ENCODE measurements at regions not wholly inside any gene's neighbourhood (a gene's known extent, or its start where the extent isn't known, plus 50 kb on each side); places are given as distances from the start of the nearest gene placed in this dataset.
"Not testable (repeated sequence)": the region's sequence is repeated elsewhere in the genome, so short reads cannot be mapped to it uniquely, and the experiment has no call there.

- no peaks in the 10 kb centered on the region for H3K9me3 ChIP-seq
- H3K4me3 ChIP-seq (ENCODE audit: low read depth, low read length) = no peak overlapping the region
- no peak for DNase-seq
- intact Hi-C loops (cut with micrococcal nuclease; ENCODE audit: unreplicated experiment) = no loop called here
- H3K36me3 ChIP-seq (ENCODE audit: control insufficient read depth, insufficient read depth, low read length) = no peaks in the 10 kb centered on the region
- Mint-ChIP-seq H3K27ac (ENCODE audit: unreplicated experiment) (no peak overlapping the region), H3K9me3 (ENCODE audit: unreplicated experiment) (no peaks in the 10 kb centered on the region), H3K36me3 (ENCODE audit: insufficient read depth, unreplicated experiment) (no peaks in the 10 kb centered on the region), H3K4me1 (ENCODE audit: low read depth, unreplicated experiment) (no peaks in the 10 kb centered on the region), H3K4me3 (ENCODE audit: unreplicated experiment) (no peak overlapping the region), H3K27me3 (ENCODE audit: insufficient read depth, unreplicated experiment) (no peaks in the 10 kb centered on the region)
- H3K4me1 ChIP-seq = no peaks in the 10 kb centered on the region
- no peaks in the 10 kb centered on the region for H3K27me3 ChIP-seq (replicated peaks; ENCODE audit: control insufficient read depth, insufficient read depth, low read length)
- no peak for TF ChIP-seq CTCF (IDR thresholded peaks at IDR 0.05; ENCODE audit: insufficient read depth in 1 of 2, low read depth in 1 of 2, low read length in 1 of 2, severe bottlenecking in 1 of 2, unreplicated experiment in 1 of 2)
- BruUV-seq (replicated peaks) = no TSS peak
- ChIA-PET CTCF (no interaction called here), POLR2A (no interaction called here)
These were observed 89.7 kb upstream of the PARP8 start for GRCh38 chr5:50576686-50577256.

GRCh38 chr5:50580506-50580905 is 85.9 kb upstream of the PARP8 start:
- Mint-ChIP-seq H3K4me3 (ENCODE audit: unreplicated experiment) (no peak overlapping the region), H3K27me3 (ENCODE audit: insufficient read depth, unreplicated experiment) (no peaks in the 10 kb centered on the region), H3K36me3 (ENCODE audit: insufficient read depth, unreplicated experiment) (no peaks in the 10 kb centered on the region), H3K27ac (ENCODE audit: unreplicated experiment) (no peak overlapping the region), H3K9me3 (ENCODE audit: unreplicated experiment) (no peaks in the 10 kb centered on the region), H3K4me1 (ENCODE audit: low read depth, unreplicated experiment) (no peaks in the 10 kb centered on the region)
- ChIA-PET POLR2A (no interaction called here), CTCF (no interaction called here)
- Histone ChIP-seq H3K4me1 (no peaks in the 10 kb centered on the region), H3K36me3 (ENCODE audit: control insufficient read depth, insufficient read depth, low read length) (no peaks in the 10 kb centered on the region), H3K27me3 (replicated peaks; ENCODE audit: control insufficient read depth, insufficient read depth, low read length) (no peaks in the 10 kb centered on the region), H3K9me3 (no peaks in the 10 kb centered on the region), H3K4me3 (ENCODE audit: low read depth, low read length) (no peak overlapping the region)
- intact Hi-C loops (cut with micrococcal nuclease; ENCODE audit: unreplicated experiment) = no loop called here
- no peak for DNase-seq
- no peak for TF ChIP-seq CTCF (IDR thresholded peaks at IDR 0.05; ENCODE audit: insufficient read depth in 1 of 2, low read depth in 1 of 2, low read length in 1 of 2, severe bottlenecking in 1 of 2, unreplicated experiment in 1 of 2)
- no TSS peak for BruUV-seq (replicated peaks)

- CTCF ChIA-PET; H3K9me3 ChIP-seq; H3K27me3 Mint-ChIP-seq (ENCODE audit: insufficient read depth, unreplicated experiment); POLR2A ChIA-PET; BruUV-seq (replicated peaks); H3K36me3 ChIP-seq (ENCODE audit: control insufficient read depth, insufficient read depth, low read length); H3K36me3 Mint-ChIP-seq (ENCODE audit: insufficient read depth, unreplicated experiment); H3K4me1 ChIP-seq; H3K4me1 Mint-ChIP-seq (ENCODE audit: low read depth, unreplicated experiment); H3K9me3 Mint-ChIP-seq (ENCODE audit: unreplicated experiment); H3K4me3 ChIP-seq (ENCODE audit: low read depth, low read length); DNase-seq; intact Hi-C loops (cut with micrococcal nuclease; ENCODE audit: unreplicated experiment); H3K27me3 ChIP-seq (replicated peaks; ENCODE audit: control insufficient read depth, insufficient read depth, low read length); H3K27ac Mint-ChIP-seq (ENCODE audit: unreplicated experiment); H3K4me3 Mint-ChIP-seq (ENCODE audit: unreplicated experiment): not testable (repeated sequence)
These were observed 84.6 kb upstream of the PARP8 start for GRCh38 chr5:50581845-50582244.

GRCh38 chr5:50582699-50583098 is 83.7 kb upstream of the PARP8 start:
- no peak for TF ChIP-seq CTCF (IDR thresholded peaks at IDR 0.05; ENCODE audit: insufficient read depth in 1 of 2, low read depth in 1 of 2, low read length in 1 of 2, severe bottlenecking in 1 of 2, unreplicated experiment in 1 of 2)
- no peak overlapping the region for H3K4me3 ChIP-seq (ENCODE audit: low read depth, low read length)
- Mint-ChIP-seq H3K27me3 (ENCODE audit: insufficient read depth, unreplicated experiment) (no peaks in the 10 kb centered on the region), H3K4me3 (ENCODE audit: unreplicated experiment) (no peak overlapping the region), H3K27ac (ENCODE audit: unreplicated experiment) (no peak overlapping the region), H3K4me1 (ENCODE audit: low read depth, unreplicated experiment) (no peaks in the 10 kb centered on the region), H3K36me3 (ENCODE audit: insufficient read depth, unreplicated experiment) (no peaks in the 10 kb centered on the region), H3K9me3 (ENCODE audit: unreplicated experiment) (no peaks in the 10 kb centered on the region)
- no peaks in the 10 kb centered on the region for H3K27me3 ChIP-seq (replicated peaks; ENCODE audit: control insufficient read depth, insufficient read depth, low read length)
- CTCF ChIA-PET = no interaction called here
- intact Hi-C loops (cut with micrococcal nuclease; ENCODE audit: unreplicated experiment) = no loop called here
- H3K4me1 ChIP-seq = no peaks in the 10 kb centered on the region
- BruUV-seq (replicated peaks) = no TSS peak
- H3K36me3 ChIP-seq (ENCODE audit: control insufficient read depth, insufficient read depth, low read length) = no peaks in the 10 kb centered on the region
- no peak for DNase-seq
- POLR2A ChIA-PET = no interaction called here
- no peaks in the 10 kb centered on the region for H3K9me3 ChIP-seq

Measured in Caco-2 (cell line).